ENCODE measurements at regions not wholly inside any gene's neighbourhood (a gene's known extent, or its start where the extent isn't known, plus 50 kb on each side); places are given as distances from the start of the nearest gene placed in this dataset.

DNA sequence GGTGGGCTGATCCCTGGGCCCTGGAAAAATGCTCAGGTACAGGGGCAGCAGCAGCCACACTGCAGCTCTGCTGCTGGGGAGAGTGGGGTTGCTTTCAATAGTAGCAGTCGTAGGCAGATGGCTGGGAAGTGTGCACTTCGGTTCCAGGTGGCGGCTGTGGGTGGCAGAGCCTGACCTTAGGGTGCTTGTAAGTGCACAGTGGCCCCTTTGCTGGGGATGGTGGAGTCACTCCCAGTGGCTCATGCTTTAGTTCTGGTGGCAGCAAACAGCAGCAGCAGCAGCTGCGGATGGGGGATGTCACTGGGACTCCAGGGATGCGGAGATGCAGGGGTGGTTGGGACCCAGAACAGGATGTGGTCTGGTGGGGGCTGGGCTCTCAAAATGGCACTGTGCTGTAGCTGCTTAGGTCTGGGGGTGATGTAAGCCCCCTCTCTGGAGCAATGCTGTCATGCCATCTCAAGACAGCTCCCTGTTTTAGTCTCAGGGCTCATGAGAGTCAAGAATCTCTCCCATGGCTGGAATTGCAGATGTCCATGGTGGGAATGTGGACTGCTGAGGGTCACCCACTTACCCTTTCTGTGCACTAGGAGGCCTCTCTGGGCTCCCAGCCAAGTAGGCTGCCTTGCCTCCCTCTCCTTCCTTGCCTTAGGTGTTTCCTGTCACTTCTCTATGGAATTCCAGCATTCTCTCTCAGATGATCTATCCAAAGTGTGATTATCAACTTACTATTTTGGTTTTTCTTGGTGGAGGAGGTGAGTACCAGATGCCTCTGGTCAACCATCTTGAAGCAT lies 146.7 kb upstream of the SLC22A23 start:
- no peak for DNase-seq (ENCODE audit: low read depth)
- TF ChIP-seq, protein P1, sequence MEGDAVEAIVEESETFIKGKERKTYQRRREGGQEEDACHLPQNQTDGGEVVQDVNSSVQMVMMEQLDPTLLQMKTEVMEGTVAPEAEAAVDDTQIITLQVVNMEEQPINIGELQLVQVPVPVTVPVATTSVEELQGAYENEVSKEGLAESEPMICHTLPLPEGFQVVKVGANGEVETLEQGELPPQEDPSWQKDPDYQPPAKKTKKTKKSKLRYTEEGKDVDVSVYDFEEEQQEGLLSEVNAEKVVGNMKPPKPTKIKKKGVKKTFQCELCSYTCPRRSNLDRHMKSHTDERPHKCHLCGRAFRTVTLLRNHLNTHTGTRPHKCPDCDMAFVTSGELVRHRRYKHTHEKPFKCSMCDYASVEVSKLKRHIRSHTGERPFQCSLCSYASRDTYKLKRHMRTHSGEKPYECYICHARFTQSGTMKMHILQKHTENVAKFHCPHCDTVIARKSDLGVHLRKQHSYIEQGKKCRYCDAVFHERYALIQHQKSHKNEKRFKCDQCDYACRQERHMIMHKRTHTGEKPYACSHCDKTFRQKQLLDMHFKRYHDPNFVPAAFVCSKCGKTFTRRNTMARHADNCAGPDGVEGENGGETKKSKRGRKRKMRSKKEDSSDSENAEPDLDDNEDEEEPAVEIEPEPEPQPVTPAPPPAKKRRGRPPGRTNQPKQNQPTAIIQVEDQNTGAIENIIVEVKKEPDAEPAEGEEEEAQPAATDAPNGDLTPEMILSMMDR (conservative IDR thresholded peaks at IDR 0.05; ENCODE audit: control insufficient read depth, insufficient read depth, low read depth, low read length) = no peak

GRCh38 chr6:3601570-3601969 lies 144.7 kb upstream of the SLC22A23 start:
- H3K4me3 ChIP-seq (ENCODE audit: control insufficient read depth, low read depth, low read length) = no peak overlapping the region
- no peak for DNase-seq (ENCODE audit: low read depth)
- TF ChIP-seq, protein P1 (conservative IDR thresholded peaks at IDR 0.05; ENCODE audit: control insufficient read depth, insufficient read depth, low read depth, low read length) = no peak

More for the DNA sequence above, 146.7 kb upstream of the SLC22A23 start:
- H3K4me3 ChIP-seq (ENCODE audit: control insufficient read depth, low read depth, low read length) = no peak overlapping the region

GRCh38 chr6:3597500-3598064 lies 140.7 kb upstream of the SLC22A23 start:
- TF ChIP-seq, protein P1 (conservative IDR thresholded peaks at IDR 0.05; ENCODE audit: control insufficient read depth, insufficient read depth, low read depth, low read length) = no peak
- DNase-seq (ENCODE audit: low read depth) = no peak
- no peak overlapping the region for H3K4me3 ChIP-seq (ENCODE audit: control insufficient read depth, low read depth, low read length)

GRCh38 chr6:3596766-3597165 lies 139.9 kb upstream of the SLC22A23 start:
- TF ChIP-seq, protein P1 (conservative IDR thresholded peaks at IDR 0.05; ENCODE audit: control insufficient read depth, insufficient read depth, low read depth, low read length) = no peak
- H3K4me3 ChIP-seq (ENCODE audit: control insufficient read depth, low read depth, low read length) = no peak overlapping the region
- peak; percentile 18 for DNase-seq (ENCODE audit: low read depth)

DNA sequence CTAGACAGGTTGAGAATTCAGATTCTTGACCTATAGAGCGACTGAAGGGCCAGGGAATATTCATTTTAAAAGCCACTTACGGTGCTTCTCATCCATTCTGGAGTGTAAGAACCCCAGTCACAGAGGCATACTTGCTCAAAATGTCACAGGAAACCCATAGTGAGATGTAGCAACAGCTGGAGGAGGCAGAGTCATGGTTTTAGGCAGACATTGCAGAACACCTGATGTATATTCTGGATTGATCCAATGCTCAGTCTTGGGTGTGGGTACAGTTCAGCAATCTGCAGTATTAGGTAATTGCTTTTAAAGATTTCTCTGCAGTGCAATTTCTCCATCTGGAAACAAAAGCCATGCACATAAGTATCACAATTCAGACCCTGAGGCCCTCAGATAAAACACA lies 137.4 kb upstream of the SLC22A23 start:
- H3K4me3 ChIP-seq (ENCODE audit: control insufficient read depth, low read depth, low read length) = no peak overlapping the region
- no peak for DNase-seq (ENCODE audit: low read depth)
- TF ChIP-seq, protein P1 (conservative IDR thresholded peaks at IDR 0.05; ENCODE audit: control insufficient read depth, insufficient read depth, low read depth, low read length) = no peak

DNA sequence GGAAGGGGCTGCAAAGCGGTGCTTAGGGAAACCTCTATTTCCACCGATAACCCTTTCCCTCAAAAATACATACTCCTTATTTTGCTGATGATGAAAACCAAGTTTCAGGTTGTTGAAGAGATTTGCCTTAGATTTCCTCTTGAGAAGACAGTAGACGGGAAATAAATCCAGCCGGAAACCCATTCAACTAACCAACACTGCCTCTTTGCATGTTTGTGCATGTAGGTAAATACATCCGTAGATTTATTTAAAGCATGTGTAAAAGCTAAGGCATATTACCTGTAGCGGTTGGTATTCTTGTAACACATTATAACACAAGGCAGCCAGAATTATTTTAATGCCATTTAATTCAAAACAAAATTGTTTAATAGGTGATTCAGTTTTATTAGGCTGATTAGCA lies 136.3 kb upstream of the SLC22A23 start:
- H3K4me3 ChIP-seq (ENCODE audit: control insufficient read depth, low read depth, low read length) = no peak overlapping the region
- TF ChIP-seq, protein P1 (conservative IDR thresholded peaks at IDR 0.05; ENCODE audit: control insufficient read depth, insufficient read depth, low read depth, low read length) = no peak
- no peak for DNase-seq (ENCODE audit: low read depth)

All from fibroblast of mammary gland (primary cell).